ENCODE measurements at regions not wholly inside any gene's neighbourhood (a gene's known extent, or its start where the extent isn't known, plus 50 kb on each side); places are given as distances from the start of the nearest gene placed in this dataset.

DNA sequence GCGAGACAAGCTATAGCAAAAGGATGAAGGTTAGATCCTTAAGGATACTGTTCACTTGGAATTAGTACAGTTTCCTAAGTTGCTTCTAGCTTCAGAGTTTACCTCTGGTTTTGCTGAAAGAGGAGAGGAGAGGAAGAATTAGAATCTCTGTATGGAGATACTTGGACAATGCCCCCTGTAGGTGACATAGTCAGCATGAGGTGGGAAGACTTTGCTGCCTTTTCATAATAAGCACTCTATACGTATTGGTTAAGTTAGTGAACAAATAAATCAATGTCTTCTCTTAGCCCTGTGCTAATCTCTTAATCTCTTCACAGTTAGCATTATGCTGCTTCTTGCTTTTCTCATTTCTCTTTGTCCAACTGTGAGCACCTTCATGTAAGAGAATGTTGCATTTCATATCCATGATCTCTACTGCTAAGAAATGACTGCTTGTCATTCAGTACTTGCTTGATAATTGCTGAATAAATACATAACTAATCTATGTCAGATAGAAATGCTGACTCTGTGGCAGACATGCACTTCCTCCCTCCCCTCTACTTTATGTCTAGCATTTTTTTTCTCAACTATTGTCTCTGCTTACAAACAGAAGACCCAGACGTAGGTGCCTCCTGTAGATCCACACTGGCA, 527.2 kb downstream of the GBA3 start:
- Histone ChIP-seq H3K27ac (no peak overlapping the region), H3K9ac (ENCODE audit: insufficient read length) (no peak overlapping the region), H3K4me3 (peak overlapping the region; percentile 51), H3K36me3 (ENCODE audit: insufficient read depth, low read length) (no peaks in the 10 kb centered on the region), H3K9me3 (ENCODE audit: low read depth, low read length) (no peaks in the 10 kb centered on the region)
- TF ChIP-seq FOXP2 (optimal IDR thresholded peaks at IDR 0.05; ENCODE audit: control extremely low read depth, extremely low read length, insufficient read depth): no peak
- DNase-seq (ENCODE audit: low read depth, low spot score): no peak

GRCh38 chr4:23213198-23213597, 520.5 kb downstream of the GBA3 start:
- Histone ChIP-seq H3K9me3 (ENCODE audit: low read depth, low read length) (no peaks in the 10 kb centered on the region), H3K27ac (no peak overlapping the region), H3K36me3 (ENCODE audit: insufficient read depth, low read length) (no peaks in the 10 kb centered on the region), H3K4me3 (no peak overlapping the region), H3K9ac (ENCODE audit: insufficient read length) (no peak overlapping the region)
- no peak for TF ChIP-seq FOXP2 (optimal IDR thresholded peaks at IDR 0.05; ENCODE audit: control extremely low read depth, extremely low read length, insufficient read depth)
- no peak for TF ChIP-seq POLR2AphosphoS5 (IDR thresholded peaks at IDR 0.05; ENCODE audit: borderline replicate concordance, low read depth, low read length)
- no peak for TF ChIP-seq EZH2 (IDR thresholded peaks at IDR 0.05)
- DNase-seq (ENCODE audit: low read depth, low spot score): no peak

DNA sequence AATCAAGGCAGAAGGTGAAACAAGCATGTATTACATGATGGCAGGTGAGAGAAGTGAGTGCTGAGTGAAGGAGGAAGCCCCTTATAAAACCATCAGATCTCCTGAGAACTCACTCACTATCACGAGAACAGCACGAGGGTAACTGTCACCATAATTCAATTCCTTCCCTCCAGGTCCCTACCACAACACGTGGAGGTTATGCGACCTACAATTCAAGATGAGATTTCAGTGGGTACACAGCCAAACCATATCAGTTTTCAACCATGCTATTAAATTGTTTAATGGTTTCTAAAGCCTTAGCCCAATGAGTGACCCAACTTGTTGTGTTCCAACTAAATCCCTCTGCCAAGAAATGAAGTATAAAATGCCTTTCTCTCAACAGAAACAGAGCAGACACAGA, 519.8 kb downstream of the GBA3 start:
- Histone ChIP-seq H3K36me3 (ENCODE audit: insufficient read depth, low read length) (no peaks in the 10 kb centered on the region), H3K27ac (no peak overlapping the region), H3K9me3 (ENCODE audit: low read depth, low read length) (no peaks in the 10 kb centered on the region), H3K9ac (ENCODE audit: insufficient read length) (no peak overlapping the region), H3K4me3 (no peak overlapping the region)
- no peak for TF ChIP-seq POLR2AphosphoS5 (IDR thresholded peaks at IDR 0.05; ENCODE audit: borderline replicate concordance, low read depth, low read length)
- no peak for TF ChIP-seq FOXP2 (optimal IDR thresholded peaks at IDR 0.05; ENCODE audit: control extremely low read depth, extremely low read length, insufficient read depth)
- TF ChIP-seq EZH2 (IDR thresholded peaks at IDR 0.05): no peak
- no peak for DNase-seq (ENCODE audit: low read depth, low spot score)

DNA sequence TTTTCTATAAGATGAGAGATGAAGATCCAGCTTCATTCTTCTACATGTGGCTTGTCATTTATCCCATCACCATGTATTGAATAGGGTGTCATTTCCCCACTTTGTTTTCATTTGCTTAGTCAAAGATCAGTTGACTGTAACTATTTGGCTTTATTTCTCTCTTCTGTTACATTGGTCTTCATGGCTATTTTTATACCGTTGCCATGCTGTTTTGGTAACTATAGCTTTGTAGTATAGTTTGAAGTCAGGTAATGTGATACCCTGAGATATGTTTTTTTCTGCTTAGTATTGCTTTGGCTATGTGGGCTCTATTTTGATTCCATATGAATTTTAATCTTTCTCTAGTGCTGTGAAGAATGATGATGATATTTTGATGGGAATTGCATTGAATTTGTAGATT, 514.3 kb downstream of the GBA3 start:
- TF ChIP-seq FOXP2 (optimal IDR thresholded peaks at IDR 0.05; ENCODE audit: control extremely low read depth, extremely low read length, insufficient read depth): no peak
- no peak for TF ChIP-seq POLR2AphosphoS5 (IDR thresholded peaks at IDR 0.05; ENCODE audit: borderline replicate concordance, low read depth, low read length)
- no peak for TF ChIP-seq EZH2 (IDR thresholded peaks at IDR 0.05)
- Histone ChIP-seq H3K4me3 (no peak overlapping the region), H3K9ac (ENCODE audit: insufficient read length) (no peak overlapping the region), H3K36me3 (ENCODE audit: insufficient read depth, low read length) (no peaks in the 10 kb centered on the region), H3K27ac (no peak overlapping the region), H3K9me3 (ENCODE audit: low read depth, low read length) (no peaks in the 10 kb centered on the region)
- no peak for DNase-seq (ENCODE audit: low read depth, low spot score)

GRCh38 chr4:23202712-23203247, 510.0 kb downstream of the GBA3 start:
- no peaks in the 10 kb centered on the region for H3K36me3 ChIP-seq (ENCODE audit: insufficient read depth, low read length)
- H3K4me3 ChIP-seq: no peak overlapping the region
- no peak for DNase-seq (ENCODE audit: low read depth, low spot score)
- H3K9ac ChIP-seq (ENCODE audit: insufficient read length): no peak overlapping the region
- H3K9me3 ChIP-seq (ENCODE audit: low read depth, low read length): no peaks in the 10 kb centered on the region
- no peak overlapping the region for H3K27ac ChIP-seq
- no peak for TF ChIP-seq EZH2 (IDR thresholded peaks at IDR 0.05)
- no peak for TF ChIP-seq FOXP2 (optimal IDR thresholded peaks at IDR 0.05; ENCODE audit: control extremely low read depth, extremely low read length, insufficient read depth)
- no peak for TF ChIP-seq POLR2AphosphoS5 (IDR thresholded peaks at IDR 0.05; ENCODE audit: borderline replicate concordance, low read depth, low read length)

- Histone ChIP-seq H3K4me3 (no peak overlapping the region), H3K9me3 (ENCODE audit: low read depth, low read length) (no peaks in the 10 kb centered on the region), H3K9ac (ENCODE audit: insufficient read length) (no peak overlapping the region), H3K27ac (no peak overlapping the region), H3K36me3 (ENCODE audit: insufficient read depth, low read length) (no peaks in the 10 kb centered on the region)
- no peak for TF ChIP-seq EZH2 (IDR thresholded peaks at IDR 0.05)
- no peak for TF ChIP-seq FOXP2 (optimal IDR thresholded peaks at IDR 0.05; ENCODE audit: control extremely low read depth, extremely low read length, insufficient read depth)
- DNase-seq (ENCODE audit: low read depth, low spot score): no peak
Measured at GRCh38 chr4:23194751-23195150, 502.0 kb downstream of the GBA3 start.

- H3K27ac ChIP-seq: no peak overlapping the region
Measured at GRCh38 chr4:23174179-23174578, 481.4 kb downstream of the GBA3 start.

DNA sequence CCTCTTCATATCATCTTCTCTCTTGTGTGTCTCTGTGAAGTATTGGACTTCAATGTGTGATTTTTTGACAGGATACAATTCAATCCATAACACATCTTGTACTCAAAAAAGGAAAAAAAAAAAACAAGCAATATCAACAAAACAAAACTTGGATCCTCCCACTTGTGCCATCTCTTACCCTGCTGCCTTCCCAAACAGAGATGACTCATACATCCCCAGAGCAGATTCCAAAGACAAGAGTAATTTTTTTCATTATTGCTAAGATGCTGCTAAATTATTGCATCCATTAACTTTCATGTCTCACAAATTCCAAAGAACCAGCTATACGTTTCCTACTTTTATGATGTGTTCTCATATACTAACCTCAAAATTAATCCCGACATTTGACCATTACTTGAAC, 479.2 kb downstream of the GBA3 start:
- TF ChIP-seq EZH2 (IDR thresholded peaks at IDR 0.05): no peak
- no peak for TF ChIP-seq FOXP2 (optimal IDR thresholded peaks at IDR 0.05; ENCODE audit: control extremely low read depth, extremely low read length, insufficient read depth)
- no peak for TF ChIP-seq POLR2AphosphoS5 (IDR thresholded peaks at IDR 0.05; ENCODE audit: borderline replicate concordance, low read depth, low read length)
- Histone ChIP-seq H3K27ac (no peak overlapping the region), H3K9me3 (ENCODE audit: low read depth, low read length) (no peaks in the 10 kb centered on the region)

More at GRCh38 chr4:23174179-23174578, 481.4 kb downstream of the GBA3 start:
- Histone ChIP-seq H3K9me3 (ENCODE audit: low read depth, low read length) (no peaks in the 10 kb centered on the region), H3K36me3 (ENCODE audit: insufficient read depth, low read length) (no peaks in the 10 kb centered on the region), H3K9ac (ENCODE audit: insufficient read length) (no peak overlapping the region), H3K4me3 (no peak overlapping the region)
- DNase-seq (ENCODE audit: low read depth, low spot score): no peak
- TF ChIP-seq FOXP2 (optimal IDR thresholded peaks at IDR 0.05; ENCODE audit: control extremely low read depth, extremely low read length, insufficient read depth): no peak
- TF ChIP-seq EZH2 (IDR thresholded peaks at IDR 0.05): no peak
- no peak for TF ChIP-seq POLR2AphosphoS5 (IDR thresholded peaks at IDR 0.05; ENCODE audit: borderline replicate concordance, low read depth, low read length)

More for the DNA sequence above, 479.2 kb downstream of the GBA3 start:
- no peaks in the 10 kb centered on the region for H3K36me3 ChIP-seq (ENCODE audit: insufficient read depth, low read length)
- DNase-seq (ENCODE audit: low read depth, low spot score): no peak
- H3K4me3 ChIP-seq: no peak overlapping the region
- H3K9ac ChIP-seq (ENCODE audit: insufficient read length): no peak overlapping the region
